HepG2 (cell line): ENCODE measurements at regions not wholly inside any gene's neighbourhood (a gene's known extent, or its start where the extent isn't known, plus 50 kb on each side); places are given as distances from the start of the nearest gene placed in this dataset.
A peak's percentile ranks its signal among the peaks of the same experiment; 100 is the strongest.

Experiments used
- ATAC-seq: fragments of 200-7000 bp; cut with Tn5 transposase; 3 replicates; pipeline ENCODE4 v1.9.1; 2020; ENCODE audit warnings: mild to moderate bottlenecking, moderate library complexity
- BruUV-seq: library from RNA; stranded (reverse); fragments of 400-500 nt; replicated peaks from 2 replicates; lab custom pipeline; 2021; lab: Mats Ljungman, UMichigan
- CTCF ChIA-PET: fragments of 300-600 bp; formaldehyde crosslinking; extraction: SDS; loops from one replicate; lab custom pipeline; 2021; ENCODE audit warnings: low total read pairs, inconsistent platforms, low intra/inter-chr PET ratio; lab: Yijun Ruan, JAX
- POLR2A ChIA-PET: fragments of 350-600 bp; sonication (Branson Sonifier 250); formaldehyde crosslinking; loops from one replicate; lab custom pipeline; 2020; ENCODE audit warnings: antibody characterized with exemption, inconsistent platforms; lab: Yijun Ruan, JAX
- DNase-seq: peaks from one replicate; pipeline ENCODE4 v3.0.0-alpha.2; 2015; ENCODE audit warnings: low spot score
- FAIRE-seq: peaks from 3 replicates; lab custom pipeline; 2011; peaks lifted over from hg19 to GRCh38; lab: Jason Lieb, UNC
- H2AFZ ChIP-seq: one replicate; pipeline ENCODE4 v1.6.1; 2011; ENCODE audit warnings: low read length, inconsistent platforms
- H3K27ac ChIP-seq: fragments of 300-600 bp; 3 replicates; pipeline ENCODE4 v1.8.0; 2011; ENCODE audit warnings: mixed run types, mild to moderate bottlenecking, mixed read lengths, low read length, inconsistent platforms; ENCODE audit not compliant: insufficient read depth; ENCODE audit errors: extremely low read length
- H3K27me3 ChIP-seq, 2 experiments: fragments of 200-600 bp in 1 of 2; 2 replicates in 1 of 2; 3 replicates in 1 of 2; pipeline versions ENCODE4 v1.6.0 to v1.8.0; 2011; ENCODE audit warnings: low read length in 2 of 2, mild to moderate bottlenecking in 2 of 2, moderate library complexity in 2 of 2, inconsistent platforms in 1 of 2; ENCODE audit not compliant: insufficient read depth in 2 of 2, control insufficient read depth in 1 of 2
- H3K36me3 ChIP-seq, 2 experiments: fragments of 200-600 bp in 1 of 2; replicated peaks in 1 of 2; 2 replicates in 1 of 2; 3 replicates in 1 of 2; pipeline versions ENCODE4 v1.5.1 to v1.8.0; 2011; ENCODE audit warnings: low read length in 2 of 2, inconsistent platforms in 1 of 2; ENCODE audit not compliant: insufficient read depth in 2 of 2, control insufficient read depth in 1 of 2
- H3K4me1 ChIP-seq: 2 replicates; pipeline ENCODE4 v1.5.1; 2012; ENCODE audit warnings: low read length, inconsistent platforms; ENCODE audit not compliant: insufficient read depth
- H3K4me2 ChIP-seq: 2 replicates; pipeline ENCODE4 v1.6.0; 2011; ENCODE audit warnings: low read depth, low read length, inconsistent platforms
- H3K4me3 ChIP-seq, 3 experiments: fragments of 200-600 bp in 1 of 3; sonication (generic), shearing (Covaris generic) in 1 of 3; replicated peaks in 1 of 3; 2 replicates each; pipeline ENCODE4 v1.5.1; 2011 to 2016; ENCODE audit warnings: low read length in 3 of 3, inconsistent platforms in 2 of 3, low read depth in 2 of 3, mild to moderate bottlenecking in 2 of 3, control low read depth in 1 of 3, mixed read lengths in 1 of 3; ENCODE audit not compliant: insufficient read depth in 1 of 3
- H3K79me2 ChIP-seq: one replicate; pipeline ENCODE4 v1.6.1; 2011; ENCODE audit warnings: low read length, inconsistent platforms; ENCODE audit not compliant: insufficient read depth
- H3K9ac ChIP-seq: 2 replicates; pipeline ENCODE4 v1.6.0; 2011; ENCODE audit warnings: mild to moderate bottlenecking, low read depth, low read length, inconsistent platforms; ENCODE audit not compliant: insufficient read depth
- H3K9me3 ChIP-seq: 2 replicates; pipeline ENCODE4 v1.5.1; 2012; ENCODE audit warnings: mild to moderate bottlenecking, low read length
- H4K20me1 ChIP-seq: 2 replicates; pipeline ENCODE4 v1.6.0; 2011; ENCODE audit warnings: inconsistent platforms, mild to moderate bottlenecking, low read length, moderate library complexity; ENCODE audit not compliant: insufficient read depth
- AGO2 ChIP-seq: fragments of 200-400 bp; formaldehyde crosslinking; optimal IDR thresholded peaks from 2 replicates; pipeline ENCODE3; 2017; ENCODE audit warnings: mild to moderate bottlenecking, low read depth, low read length, moderate library complexity
- ATAD3A ChIP-seq: sonication (generic); formaldehyde crosslinking; IDR thresholded peaks from 2 replicates; pipeline ENCODE4 v1.4.0; 2020; ENCODE audit warnings: missing genetic modification reagents
- HDAC1 ChIP-seq: sonication (generic); formaldehyde crosslinking; IDR thresholded peaks from 2 replicates; pipeline ENCODE4 v1.5.1; 2020; ENCODE audit warnings: mild to moderate bottlenecking, missing genetic modification reagents
- HNRNPL ChIP-seq: fragments of 200-400 bp; formaldehyde crosslinking; IDR thresholded peaks from 2 replicates; pipeline ENCODE4 v1.6.1; 2017; ENCODE audit warnings: mild to moderate bottlenecking, low read depth, low read length
- KAT8 ChIP-seq: IDR thresholded peaks from 2 replicates; pipeline ENCODE4 v1.6.1; 2016; ENCODE audit warnings: missing genetic modification reagents, missing compliant biosample characterization
- NFRKB ChIP-seq: fragments of 450-650 bp; IDR thresholded peaks from 2 replicates; pipeline ENCODE4 v1.6.1; 2017
- POLR2A ChIP-seq, 2 experiments: IDR thresholded peaks; 2 replicates each; pipeline ENCODE4 v1.6.1; 2011; ENCODE audit warnings: low read depth in 2 of 2, low read length in 2 of 2, mild to moderate bottlenecking in 1 of 2, moderate library complexity in 1 of 2; ENCODE audit not compliant: insufficient read depth in 1 of 2
- SIX1 ChIP-seq: sonication (generic); formaldehyde crosslinking; IDR thresholded peaks from 2 replicates; pipeline ENCODE4 v1.4.0; 2020; ENCODE audit warnings: missing genetic modification reagents, borderline replicate concordance
- ZEB1 ChIP-seq: IDR thresholded peaks from 2 replicates; pipeline ENCODE4 v1.6.1; 2012; ENCODE audit warnings: mild to moderate bottlenecking, low read depth, inconsistent platforms; ENCODE audit not compliant: insufficient replicate concordance
- ZFP36 ChIP-seq: fragments of 150-350 bp; IDR thresholded peaks from 2 replicates; pipeline ENCODE4 v1.6.1; 2018; ENCODE audit warnings: borderline replicate concordance, low read length, low read depth; ENCODE audit not compliant: partially characterized antibody
- ZFX ChIP-seq: sonication (generic); formaldehyde crosslinking; IDR thresholded peaks from 2 replicates; pipeline ENCODE4 v1.4.0; 2020; ENCODE audit warnings: mild to moderate bottlenecking, low read depth, missing genetic modification reagents, moderate library complexity
- ZNF34 ChIP-seq: sonication (generic); formaldehyde crosslinking; IDR thresholded peaks from 2 replicates; pipeline ENCODE4 v1.4.0; 2020; ENCODE audit warnings: mild to moderate bottlenecking, missing genetic modification reagents, borderline replicate concordance
- ZNF563 ChIP-seq: sonication (generic); formaldehyde crosslinking; IDR thresholded peaks from 2 replicates; pipeline ENCODE4 v1.8.0; 2022; ENCODE audit warnings: mild to moderate bottlenecking, moderate library complexity, missing genetic modification reagents
- ZNF772 ChIP-seq: sonication (generic); formaldehyde crosslinking; IDR thresholded peaks from 2 replicates; pipeline ENCODE4 v1.5.0; 2020; ENCODE audit warnings: mild to moderate bottlenecking, missing genetic modification reagents
- ZNF777 ChIP-seq: sonication (generic); formaldehyde crosslinking; IDR thresholded peaks from 2 replicates; pipeline ENCODE4 v1.4.0; 2020; ENCODE audit warnings: missing genetic modification reagents
- ZNF792 ChIP-seq: IDR thresholded peaks from 2 replicates; pipeline ENCODE4 v1.6.1; 2016
- ZSCAN9 ChIP-seq: IDR thresholded peaks from 2 replicates; pipeline ENCODE4 v1.6.1; 2016; ENCODE audit warnings: borderline replicate concordance
- WGBS: methylation state at CpG from one replicate; pipeline ENCODE4 v1.1.6; 2017; ENCODE audit warnings: low lambda C conversion rate; 5-methylcytosine and 5-hydroxymethylcytosine counted together
- in situ Hi-C: cut with HindIII; loops from 2 replicates; pipeline ENCODE4 v1.10.0; 2017; ENCODE audit warnings: low pct_unique_long_range_greater_than_20kb; ENCODE audit not compliant: extremely low pct_ligation_motif_present
- intact Hi-C: fragments of 100-400 bp; cut with micrococcal nuclease; formaldehyde crosslinking; loops from one replicate; pipeline ENCODE4 v1.10.0; 2022; ENCODE audit not compliant: unreplicated experiment
- TF ChIP-seq, protein P1 (sequence below): sonication (generic); formaldehyde crosslinking; IDR thresholded peaks from 2 replicates; pipeline ENCODE4 v1.4.0; 2020; ENCODE audit warnings: missing genetic modification reagents, mild to moderate bottlenecking, borderline replicate concordance
- TF ChIP-seq, protein P2 (sequence below): IDR thresholded peaks from 2 replicates; pipeline ENCODE4 v1.6.1; 2016; ENCODE audit warnings: missing compliant biosample characterization, missing genetic modification reagents, borderline replicate concordance
- TF ChIP-seq, protein P3 (sequence below): sonication (generic); formaldehyde crosslinking; conservative IDR thresholded peaks from 2 replicates; pipeline ENCODE4 v1.4.0; 2020; ENCODE audit warnings: missing genetic modification reagents

DNA sequence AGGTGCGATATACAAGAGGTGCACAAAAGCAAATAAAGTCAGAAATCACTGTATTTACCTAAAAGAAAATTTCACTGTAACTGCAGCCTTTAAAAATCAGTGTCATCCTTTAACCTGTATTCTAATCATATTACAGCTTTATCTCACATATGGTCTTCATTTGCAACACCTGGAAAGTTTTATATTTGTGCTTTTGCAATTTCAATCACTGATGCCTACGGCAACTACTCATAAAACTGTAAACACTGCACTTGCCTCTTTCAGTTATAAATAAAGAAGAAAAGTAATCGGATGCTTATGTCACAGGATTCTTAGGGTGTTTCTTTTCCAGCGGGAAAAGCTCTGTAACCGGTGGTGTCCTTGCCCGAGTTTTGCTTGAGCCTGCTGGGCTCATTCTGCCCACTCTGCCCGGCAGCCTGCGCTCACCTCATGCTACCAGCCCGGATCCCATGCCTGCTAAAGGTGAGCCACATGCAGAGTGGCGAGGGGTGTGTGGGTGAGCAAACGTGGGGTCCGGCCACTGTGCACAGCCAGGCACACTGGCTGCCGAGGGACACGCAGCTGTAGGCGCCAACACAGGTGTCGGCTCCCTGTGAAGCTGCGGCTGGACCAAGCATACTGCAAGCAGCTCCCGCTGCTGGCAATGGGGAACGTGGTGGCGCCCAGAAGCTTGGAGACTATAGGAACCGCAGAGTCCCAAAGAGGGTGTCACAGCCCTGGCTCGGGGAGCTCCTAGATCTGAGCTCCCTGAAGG lies 56.3 kb upstream of the ABCB5 start:
- ChIA-PET CTCF (no interaction called here), POLR2A (no interaction called here)
- Histone ChIP-seq H3K9ac (no peak overlapping the region), H3K27me3 (no peaks in the 10 kb centered on the region; a peak in 1 of 5 replicates), H3K79me2 (no peaks in the 10 kb centered on the region), H3K9me3 (no peaks in the 10 kb centered on the region), H4K20me1 (no peaks in the 10 kb centered on the region), H3K27ac (no peak overlapping the region), H2AFZ (no peak overlapping the region), H3K4me2 (no peak overlapping the region), H3K4me3 (no peak overlapping the region), H3K36me3 (no peaks in the 10 kb centered on the region), H3K4me1 (peaks cover 8% of the 10 kb centered on the region; the same call in 1 of the 2 replicates)
- TF ChIP-seq ATAD3A (CRISPR knock-in tag), result no peak
- no peak for TF ChIP-seq HDAC1 (CRISPR knock-in tag)
- no peak for TF ChIP-seq ZEB1
- TF ChIP-seq ZNF34 (CRISPR knock-in tag), result no peak
- no peak for TF ChIP-seq ZNF792 (CRISPR knock-in tag)
- TF ChIP-seq ZNF563 (CRISPR knock-in tag), result no peak
- no peak for TF ChIP-seq POLR2A (IDR thresholded peaks at IDR 0.05; ENCODE audit: insufficient read depth in 1 of 2, low read depth in 2 of 2, low read length in 2 of 2)
- no peak for TF ChIP-seq ZFX (CRISPR knock-in tag)
- no peak for TF ChIP-seq SIX1 (CRISPR knock-in tag)
- TF ChIP-seq, protein P1, sequence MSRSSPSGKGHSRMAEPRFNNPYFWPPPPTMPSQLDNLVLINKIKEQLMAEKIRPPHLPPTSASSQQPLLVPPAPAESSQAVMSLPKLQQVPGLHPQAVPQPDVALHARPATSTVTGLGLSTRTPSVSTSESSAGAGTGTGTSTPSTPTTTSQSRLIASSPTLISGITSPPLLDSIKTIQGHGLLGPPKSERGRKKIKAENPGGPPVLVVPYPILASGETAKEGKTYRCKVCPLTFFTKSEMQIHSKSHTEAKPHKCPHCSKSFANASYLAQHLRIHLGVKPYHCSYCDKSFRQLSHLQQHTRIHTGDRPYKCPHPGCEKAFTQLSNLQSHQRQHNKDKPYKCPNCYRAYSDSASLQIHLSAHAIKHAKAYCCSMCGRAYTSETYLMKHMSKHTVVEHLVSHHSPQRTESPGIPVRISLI (CRISPR knock-in tag), result no peak
- TF ChIP-seq, protein P2, sequence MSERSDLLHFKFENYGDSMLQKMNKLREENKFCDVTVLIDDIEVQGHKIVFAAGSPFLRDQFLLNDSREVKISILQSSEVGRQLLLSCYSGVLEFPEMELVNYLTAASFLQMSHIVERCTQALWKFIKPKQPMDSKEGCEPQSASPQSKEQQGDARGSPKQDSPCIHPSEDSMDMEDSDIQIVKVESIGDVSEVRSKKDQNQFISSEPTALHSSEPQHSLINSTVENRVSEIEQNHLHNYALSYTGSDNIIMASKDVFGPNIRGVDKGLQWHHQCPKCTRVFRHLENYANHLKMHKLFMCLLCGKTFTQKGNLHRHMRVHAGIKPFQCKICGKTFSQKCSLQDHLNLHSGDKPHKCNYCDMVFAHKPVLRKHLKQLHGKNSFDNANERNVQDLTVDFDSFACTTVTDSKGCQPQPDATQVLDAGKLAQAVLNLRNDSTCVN, result no peak
- TF ChIP-seq AGO2, result no peak
- TF ChIP-seq ZNF772 (CRISPR knock-in tag), result no peak
- no peak for TF ChIP-seq ZNF777 (CRISPR knock-in tag)
- no peak for TF ChIP-seq ZSCAN9 (CRISPR knock-in tag)
- no peak for TF ChIP-seq KAT8
- TF ChIP-seq ZFP36, result no peak
- no peak for TF ChIP-seq NFRKB
- no peak for TF ChIP-seq HNRNPL
- TF ChIP-seq, protein P3, sequence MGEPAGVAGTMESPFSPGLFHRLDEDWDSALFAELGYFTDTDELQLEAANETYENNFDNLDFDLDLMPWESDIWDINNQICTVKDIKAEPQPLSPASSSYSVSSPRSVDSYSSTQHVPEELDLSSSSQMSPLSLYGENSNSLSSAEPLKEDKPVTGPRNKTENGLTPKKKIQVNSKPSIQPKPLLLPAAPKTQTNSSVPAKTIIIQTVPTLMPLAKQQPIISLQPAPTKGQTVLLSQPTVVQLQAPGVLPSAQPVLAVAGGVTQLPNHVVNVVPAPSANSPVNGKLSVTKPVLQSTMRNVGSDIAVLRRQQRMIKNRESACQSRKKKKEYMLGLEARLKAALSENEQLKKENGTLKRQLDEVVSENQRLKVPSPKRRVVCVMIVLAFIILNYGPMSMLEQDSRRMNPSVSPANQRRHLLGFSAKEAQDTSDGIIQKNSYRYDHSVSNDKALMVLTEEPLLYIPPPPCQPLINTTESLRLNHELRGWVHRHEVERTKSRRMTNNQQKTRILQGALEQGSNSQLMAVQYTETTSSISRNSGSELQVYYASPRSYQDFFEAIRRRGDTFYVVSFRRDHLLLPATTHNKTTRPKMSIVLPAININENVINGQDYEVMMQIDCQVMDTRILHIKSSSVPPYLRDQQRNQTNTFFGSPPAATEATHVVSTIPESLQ, result no peak
- no TSS peak for BruUV-seq
- no peak for FAIRE-seq
- ATAC-seq, result peak; percentile 47
- in situ Hi-C loops, result no loop called here
- intact Hi-C loops, result no loop called here
- no peak for DNase-seq
- WGBS, result 10% methylated on average over 5 of the region's 22 CpGs
